HG03139 (cell line): ENCODE measurements at regions not wholly inside any gene's neighbourhood (a gene's known extent, or its start where the extent isn't known, plus 50 kb on each side); places are given as distances from the start of the nearest gene placed in this dataset.

ENCODE experiments used
- ATAC-seq: cut with Tn5 transposase; IDR thresholded peaks from one replicate; pipeline ENCODE4 v1.9.1; 2021; ENCODE audit not compliant: unreplicated experiment

DNA sequence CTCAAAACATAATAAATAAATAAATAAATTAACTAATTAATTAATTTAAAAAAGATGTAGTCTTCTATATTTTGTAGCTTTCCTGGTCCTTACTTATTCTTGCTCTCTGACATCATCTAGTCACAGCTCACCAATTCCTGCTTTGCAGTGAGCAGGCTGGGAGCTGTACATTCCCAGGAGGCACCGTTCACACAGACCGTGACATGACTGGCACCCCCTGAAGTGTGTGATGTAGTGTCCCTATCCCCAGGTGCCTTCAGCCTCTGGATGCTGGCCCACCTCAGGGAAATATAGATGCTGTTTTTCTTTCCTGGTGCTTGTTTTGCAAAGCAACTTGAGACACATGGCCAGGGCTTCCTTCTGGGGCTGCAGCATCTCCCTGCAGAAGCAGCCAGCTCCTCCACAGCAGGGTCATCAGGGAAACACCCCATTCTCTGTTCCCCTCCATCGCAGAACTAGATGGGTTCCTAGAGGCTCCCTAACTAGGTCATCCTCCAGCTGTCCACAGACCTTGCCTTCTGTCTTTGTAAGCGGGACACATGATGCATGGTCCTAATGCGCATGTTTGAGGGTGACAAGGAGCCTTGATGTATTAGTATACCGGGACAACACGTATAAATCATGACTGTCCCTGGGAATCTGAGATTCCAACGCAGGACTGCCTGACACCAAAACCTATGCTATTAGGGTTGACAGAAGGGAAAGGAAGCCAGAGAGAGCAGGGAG, 76.4 kb downstream of the RHOB start:
- ATAC-seq: no peak

DNA sequence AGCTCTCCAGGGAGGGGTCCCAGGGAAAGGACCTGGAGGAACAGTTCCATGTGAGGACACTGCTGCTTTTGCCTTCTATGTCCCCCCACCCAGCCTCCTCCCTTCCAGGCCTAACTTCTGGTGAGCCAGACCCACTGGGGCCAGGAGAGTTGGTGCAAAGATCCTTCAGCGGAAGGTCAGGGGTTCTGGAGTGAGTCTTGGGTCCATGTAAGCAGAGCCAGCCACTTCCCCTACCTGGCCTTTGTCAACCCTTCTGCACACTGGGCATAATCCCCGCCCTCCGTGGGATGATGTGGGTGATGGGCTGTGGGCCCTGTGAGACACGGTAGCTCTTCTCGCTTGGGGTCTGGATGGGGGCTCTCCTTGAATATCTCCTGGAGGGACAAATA, 76.9 kb downstream of the RHOB start:
- ATAC-seq: no peak

GRCh38 chr2:20524412-20525040, 77.7 kb downstream of the RHOB start:
- peak; percentile 66 for ATAC-seq

DNA sequence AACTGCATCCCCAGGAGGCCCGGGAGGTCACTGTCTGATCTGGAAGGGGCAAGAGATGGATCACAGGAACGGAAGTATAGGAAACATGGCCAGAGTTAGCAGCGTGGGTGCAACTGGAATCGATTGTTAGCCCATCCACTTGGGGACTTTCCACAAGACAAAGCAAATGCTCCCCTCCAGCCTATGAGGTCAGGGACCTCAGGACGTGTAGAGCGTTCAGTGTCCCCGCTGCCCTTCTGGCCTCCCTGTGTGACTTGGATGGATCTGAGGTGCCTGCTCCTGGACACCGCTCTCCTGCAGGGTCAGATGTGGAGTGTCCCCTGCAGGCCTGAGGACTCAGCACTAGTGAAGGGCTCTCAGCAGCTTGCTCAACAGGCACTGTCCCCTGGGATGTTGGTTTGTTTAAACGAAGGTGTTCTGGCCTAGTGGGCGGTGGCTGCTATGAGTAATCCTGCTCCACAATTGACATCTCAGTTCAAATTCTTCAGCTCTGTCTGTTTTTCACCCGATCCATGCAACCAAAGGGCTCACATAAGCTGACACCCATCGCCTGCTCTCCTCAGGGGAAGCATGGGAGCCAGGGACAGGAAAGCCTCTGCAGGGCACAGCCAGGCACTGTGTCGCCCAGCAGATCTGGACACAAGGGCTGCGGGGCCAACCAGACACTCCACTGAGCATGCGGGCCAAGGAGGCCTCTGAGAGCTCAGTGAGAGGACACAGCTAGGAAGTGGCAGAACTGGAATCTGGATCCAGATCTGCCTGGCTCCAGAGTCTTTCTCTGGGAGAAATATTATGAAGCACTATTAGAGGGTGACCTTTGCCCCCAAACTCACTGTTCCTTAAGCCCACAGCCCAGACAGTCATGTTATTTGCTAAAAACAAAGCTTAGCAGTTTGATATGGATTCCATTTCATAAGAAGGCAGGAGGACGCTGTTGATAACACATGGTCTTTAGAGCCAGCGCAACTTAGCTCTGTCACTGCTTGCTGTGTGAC, 78.5 kb downstream of the RHOB start:
- ATAC-seq: peak; percentile 82

DNA sequence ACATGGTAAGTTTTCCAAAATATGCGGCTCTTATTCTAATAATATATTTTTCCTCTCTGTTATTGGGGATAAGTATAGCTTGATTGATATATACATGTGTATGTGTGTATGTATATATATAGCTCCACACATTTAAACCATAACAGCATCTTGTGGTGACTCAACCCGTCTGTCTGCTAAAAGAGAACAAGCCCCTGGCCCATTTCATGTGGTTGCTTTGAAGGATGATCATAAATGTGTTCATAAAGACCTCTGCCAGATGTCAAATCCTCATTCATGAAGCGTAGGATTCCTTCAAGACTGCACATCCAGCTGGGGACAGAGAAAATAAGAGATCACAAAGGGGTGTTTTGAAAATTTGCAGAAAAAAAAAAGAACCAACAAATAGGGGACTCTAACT, 79.3 kb downstream of the RHOB start:
- ATAC-seq: no peak

- ATAC-seq: no peak
Observed at GRCh38 chr2:20526708-20527107, 79.8 kb downstream of the RHOB start.

GRCh38 chr2:20528713-20529112, 81.8 kb downstream of the RHOB start:
- no peak for ATAC-seq

GRCh38 chr2:20530520-20530919, 83.6 kb downstream of the RHOB start:
- ATAC-seq: no peak

DNA sequence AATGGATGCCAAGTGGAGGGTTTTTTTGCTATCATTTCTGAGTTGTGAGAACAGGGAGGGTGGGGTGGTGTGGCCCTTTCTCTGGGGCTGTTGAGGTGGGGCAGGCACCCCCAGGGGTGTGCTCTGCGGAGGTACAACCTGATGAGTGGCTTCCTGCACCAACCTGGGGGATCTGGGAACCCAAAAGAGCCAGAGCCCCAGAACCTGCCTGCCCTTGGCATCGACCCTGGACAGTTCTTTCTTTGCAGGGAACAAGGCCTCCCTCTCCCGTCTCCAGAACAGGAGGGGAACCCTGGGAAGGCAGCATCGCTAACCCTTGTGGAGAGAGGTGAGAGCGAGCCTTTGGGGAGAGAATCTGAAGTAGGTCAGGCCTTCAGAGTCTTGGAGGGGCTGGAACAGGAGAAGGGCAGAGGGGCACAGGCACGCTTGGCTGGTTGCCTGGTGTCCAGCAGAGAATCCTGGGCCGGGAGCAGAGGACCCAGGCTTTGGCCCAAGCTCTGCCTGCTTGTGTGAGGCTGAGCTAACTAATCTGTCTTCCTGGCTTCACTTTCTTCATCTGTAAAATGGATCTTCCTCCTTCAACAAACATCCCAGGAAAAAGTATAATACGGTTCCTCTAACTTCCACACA, 84.9 kb downstream of the RHOB start:
- ATAC-seq: no peak

DNA sequence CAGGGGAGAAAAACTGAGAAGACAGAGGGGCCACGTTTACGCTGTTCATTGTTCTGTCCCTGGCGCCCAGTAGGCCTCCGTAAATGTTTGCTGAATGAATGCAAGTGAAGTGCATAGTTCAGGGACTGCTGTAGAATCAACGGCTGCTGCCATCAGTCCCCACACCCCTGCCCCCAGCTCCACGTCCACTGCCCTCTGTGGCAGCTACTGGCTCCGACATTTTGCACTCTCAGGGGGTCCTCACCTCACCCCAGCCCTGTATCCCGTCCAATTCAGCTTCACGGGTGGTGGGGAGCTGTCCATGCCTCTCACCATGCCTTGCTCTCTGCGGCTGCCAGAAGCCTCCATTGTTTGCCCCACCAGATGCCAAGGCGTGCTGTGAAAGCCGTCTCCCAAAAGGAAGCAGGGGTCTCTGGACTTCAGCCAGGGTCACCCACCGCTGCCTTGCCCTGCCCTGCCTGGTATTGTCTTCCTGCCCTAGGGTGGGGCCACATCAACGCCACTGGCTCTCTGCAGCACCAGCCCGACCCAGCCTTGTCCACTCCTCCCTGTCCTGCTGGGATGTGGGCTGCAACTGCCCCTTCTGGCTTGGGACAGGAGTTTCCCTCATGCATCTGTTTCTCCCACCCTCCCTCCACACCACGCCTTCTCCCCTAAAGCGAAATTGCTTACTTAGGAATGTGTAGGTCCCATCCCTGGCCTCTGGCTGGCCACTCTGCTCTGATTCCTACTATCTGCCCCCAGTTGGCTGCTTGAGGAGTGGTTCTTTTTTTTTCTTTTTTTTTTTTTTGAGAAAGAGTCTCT, 86.0 kb downstream of the RHOB start:
- ATAC-seq: no peak

- no peak for ATAC-seq
Observed at GRCh38 chr2:20533993-20534622, 87.2 kb downstream of the RHOB start.

DNA sequence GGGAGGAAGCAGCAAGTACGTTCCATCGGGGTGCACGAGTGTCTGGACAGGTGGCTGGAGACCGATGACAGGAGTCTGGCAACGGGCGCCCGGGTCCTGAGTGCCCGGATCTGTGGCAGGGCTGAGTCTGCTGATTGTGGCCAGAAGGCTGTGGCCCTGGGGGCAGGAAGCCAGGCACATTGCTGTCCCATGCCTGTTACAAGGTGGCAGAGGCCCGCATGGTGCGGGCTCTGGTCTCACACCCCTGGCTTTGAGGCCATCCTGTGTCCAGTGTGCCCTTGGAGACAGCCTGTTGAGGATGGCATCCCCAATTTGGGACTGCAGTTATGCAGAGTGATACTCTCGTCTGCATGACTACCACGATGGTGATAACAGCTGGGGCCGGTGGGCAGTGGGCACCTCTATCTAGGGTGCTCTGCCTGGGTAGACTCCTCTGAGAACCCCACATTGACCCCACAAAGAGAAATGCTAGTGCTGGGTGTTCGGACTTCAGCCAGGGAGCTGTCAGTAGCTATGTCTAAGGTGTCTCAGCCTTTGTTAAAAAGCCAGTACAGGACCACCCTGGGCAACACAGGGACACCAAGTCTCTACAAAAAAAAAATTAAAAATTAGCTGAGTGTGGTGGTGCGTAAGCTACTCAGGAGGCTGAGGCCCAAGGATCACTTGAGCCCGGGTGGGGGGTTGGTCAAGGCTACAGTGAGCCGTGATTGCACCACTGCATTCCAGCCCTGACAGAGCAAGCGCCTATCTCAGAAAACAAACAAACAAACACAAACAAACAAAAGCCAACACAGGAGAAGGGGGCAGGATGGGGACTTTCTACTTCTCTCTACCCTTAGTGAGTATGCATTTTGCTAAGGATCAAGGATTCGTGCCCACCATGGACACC, 88.3 kb downstream of the RHOB start:
- ATAC-seq: no peak

- ATAC-seq: no peak
Observed at GRCh38 chr2:20536619-20537422, 89.9 kb downstream of the RHOB start.

DNA sequence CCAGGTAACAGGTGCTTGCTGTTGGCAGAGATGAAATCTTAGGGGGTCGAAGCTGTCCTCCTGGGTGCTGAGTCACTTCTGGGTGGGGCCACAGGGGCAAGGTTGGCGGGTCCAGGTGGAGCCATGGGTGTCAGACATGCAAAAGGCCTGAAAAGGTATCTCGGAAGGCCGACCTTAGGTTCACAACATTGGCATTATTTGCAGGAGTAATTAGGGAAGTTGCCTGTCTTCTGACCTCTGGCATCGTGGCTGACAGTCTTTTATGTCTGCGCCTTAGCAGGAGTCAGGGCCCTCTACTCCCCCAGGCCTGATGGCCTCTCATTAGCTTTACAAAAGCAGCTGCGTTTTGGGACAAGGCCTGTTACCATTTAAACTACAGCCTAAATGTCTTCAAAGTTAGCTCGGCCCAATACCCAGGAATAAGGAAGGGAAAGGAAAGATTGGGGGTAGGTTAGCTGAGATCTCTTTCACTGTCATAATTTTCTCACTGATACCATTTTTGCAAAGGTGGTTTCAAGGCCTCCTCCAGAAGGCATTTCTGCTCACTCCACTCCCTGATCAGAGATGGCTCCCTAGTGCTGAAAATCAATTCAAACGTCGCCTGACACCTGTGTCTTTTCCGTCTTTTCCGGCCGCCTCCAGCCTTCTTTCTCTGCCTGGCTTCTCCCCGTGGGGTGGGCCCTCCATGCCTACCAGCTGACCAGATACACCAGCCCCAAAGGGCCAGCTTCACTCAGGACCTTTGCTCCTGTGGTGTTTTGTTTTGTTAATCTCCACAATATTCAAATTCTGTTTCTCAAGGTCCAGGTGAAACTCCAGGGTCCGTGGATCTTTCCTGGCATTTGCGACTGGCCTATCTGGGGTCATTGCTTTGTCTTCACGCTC, 90.8 kb downstream of the RHOB start:
- ATAC-seq: no peak

- no peak for ATAC-seq
Observed at GRCh38 chr2:20538308-20539132, 91.6 kb downstream of the RHOB start.

DNA sequence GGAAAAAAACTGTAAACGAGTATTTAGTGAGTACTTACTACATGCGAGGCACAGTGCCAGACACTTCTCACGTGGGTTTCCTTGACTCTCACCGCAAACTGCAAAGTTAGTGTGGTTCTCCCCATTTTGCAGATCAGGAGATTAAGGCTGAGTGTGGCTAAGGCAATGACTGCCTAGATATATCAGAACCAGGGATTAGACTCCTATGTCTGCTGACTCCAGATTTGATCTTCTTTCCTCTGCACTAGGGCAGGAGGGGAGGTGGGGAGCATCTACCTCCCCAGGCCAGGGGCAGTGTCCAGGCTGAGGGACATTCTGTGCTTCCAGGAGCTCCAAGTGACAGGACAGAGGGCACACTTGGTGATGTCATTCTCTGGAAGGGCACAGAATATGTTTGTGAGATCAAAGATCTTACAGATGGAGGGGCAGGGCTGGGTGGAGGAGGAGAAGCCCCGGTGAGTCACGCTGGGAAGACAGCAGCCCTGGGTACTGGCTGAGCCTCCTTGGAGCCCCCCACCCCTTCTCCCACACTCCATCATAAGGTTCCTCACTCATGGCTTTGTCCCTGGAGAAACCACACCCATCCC, 92.4 kb downstream of the RHOB start:
- no peak for ATAC-seq
